ENCODE measurements at regions not wholly inside any gene's neighbourhood (a gene's known extent, or its start where the extent isn't known, plus 50 kb on each side); places are given as distances from the start of the nearest gene placed in this dataset.

DNA sequence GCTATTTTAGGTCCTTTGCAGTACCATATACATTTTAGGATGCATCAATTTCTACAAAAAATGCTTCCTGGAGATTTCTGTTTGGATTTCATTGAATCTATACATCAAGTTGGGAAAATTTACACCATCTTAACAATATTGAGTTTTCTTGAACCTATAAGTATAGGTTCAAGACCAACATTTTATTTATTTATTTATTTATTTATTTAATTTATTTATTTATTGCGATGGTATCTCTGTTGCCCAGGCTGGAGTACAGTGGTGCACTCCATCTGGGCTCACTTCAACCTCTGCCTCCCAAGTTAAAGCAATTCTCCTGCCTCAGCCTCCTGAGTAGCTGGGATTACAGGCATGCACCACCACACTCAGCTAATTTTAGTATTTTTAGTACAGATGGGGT lies 125.0 kb upstream of the HS3ST2 start:
- no peak for TF ChIP-seq CTCF (IDR thresholded peaks at IDR 0.05)
- no peaks in the 10 kb centered on the region for H3K4me1 Mint-ChIP-seq (ENCODE audit: unreplicated experiment)
- no peak overlapping the region for H3K27ac Mint-ChIP-seq (ENCODE audit: unreplicated experiment)
- no peaks in the 10 kb centered on the region for H3K27me3 Mint-ChIP-seq (ENCODE audit: unreplicated experiment)
- no peak for DNase-seq (ENCODE audit: extremely low spot score, unreplicated experiment)
- peaks cover 10% of the 10 kb centered on the region for H3K9me3 Mint-ChIP-seq (ENCODE audit: unreplicated experiment)
- no peaks in the 10 kb centered on the region for H3K36me3 Mint-ChIP-seq (ENCODE audit: unreplicated experiment)
- H3K4me3 Mint-ChIP-seq (ENCODE audit: unreplicated experiment), result no peak overlapping the region

- no peaks in the 10 kb centered on the region for H3K4me1 Mint-ChIP-seq (ENCODE audit: unreplicated experiment)
- no peak overlapping the region for H3K4me3 Mint-ChIP-seq (ENCODE audit: unreplicated experiment)
- peaks cover 5% of the 10 kb centered on the region for H3K9me3 Mint-ChIP-seq (ENCODE audit: unreplicated experiment)
- H3K27ac Mint-ChIP-seq (ENCODE audit: unreplicated experiment), result no peak overlapping the region
- H3K27me3 Mint-ChIP-seq (ENCODE audit: unreplicated experiment), result no peaks in the 10 kb centered on the region
- H3K36me3 Mint-ChIP-seq (ENCODE audit: unreplicated experiment), result no peaks in the 10 kb centered on the region
- DNase-seq (ENCODE audit: extremely low spot score, unreplicated experiment), result no peak
- TF ChIP-seq CTCF (IDR thresholded peaks at IDR 0.05), result no peak
Measured at GRCh38 chr16:22691335-22691734, 122.6 kb upstream of the HS3ST2 start.

DNA sequence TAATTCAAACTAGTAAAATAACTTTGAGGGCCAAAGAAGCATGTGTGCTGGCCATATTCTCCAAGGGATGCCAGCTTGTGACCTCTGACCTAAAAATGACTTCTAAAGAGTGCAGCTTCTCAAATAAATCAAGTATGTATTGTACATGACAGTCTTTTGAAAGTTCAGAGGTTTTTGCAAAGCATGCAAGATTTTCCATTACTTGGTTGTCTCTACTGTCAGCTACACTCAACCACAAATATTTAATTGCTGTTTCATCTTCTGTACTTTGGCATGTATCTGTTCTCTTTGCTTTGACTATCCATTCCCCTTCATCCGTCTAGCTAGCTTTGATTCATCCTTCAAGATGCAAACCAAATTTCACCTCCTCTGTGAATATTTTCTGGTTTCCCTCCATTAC lies 121.9 kb upstream of the HS3ST2 start:
- Mint-ChIP-seq H3K36me3 (ENCODE audit: unreplicated experiment) (no peaks in the 10 kb centered on the region), H3K4me3 (ENCODE audit: unreplicated experiment) (no peak overlapping the region), H3K27ac (ENCODE audit: unreplicated experiment) (no peak overlapping the region), H3K27me3 (ENCODE audit: unreplicated experiment) (no peaks in the 10 kb centered on the region), H3K9me3 (ENCODE audit: unreplicated experiment) (peaks cover 2% of the 10 kb centered on the region), H3K4me1 (ENCODE audit: unreplicated experiment) (no peaks in the 10 kb centered on the region)
- TF ChIP-seq CTCF (IDR thresholded peaks at IDR 0.05), result no peak
- no peak for DNase-seq (ENCODE audit: extremely low spot score, unreplicated experiment)

DNA sequence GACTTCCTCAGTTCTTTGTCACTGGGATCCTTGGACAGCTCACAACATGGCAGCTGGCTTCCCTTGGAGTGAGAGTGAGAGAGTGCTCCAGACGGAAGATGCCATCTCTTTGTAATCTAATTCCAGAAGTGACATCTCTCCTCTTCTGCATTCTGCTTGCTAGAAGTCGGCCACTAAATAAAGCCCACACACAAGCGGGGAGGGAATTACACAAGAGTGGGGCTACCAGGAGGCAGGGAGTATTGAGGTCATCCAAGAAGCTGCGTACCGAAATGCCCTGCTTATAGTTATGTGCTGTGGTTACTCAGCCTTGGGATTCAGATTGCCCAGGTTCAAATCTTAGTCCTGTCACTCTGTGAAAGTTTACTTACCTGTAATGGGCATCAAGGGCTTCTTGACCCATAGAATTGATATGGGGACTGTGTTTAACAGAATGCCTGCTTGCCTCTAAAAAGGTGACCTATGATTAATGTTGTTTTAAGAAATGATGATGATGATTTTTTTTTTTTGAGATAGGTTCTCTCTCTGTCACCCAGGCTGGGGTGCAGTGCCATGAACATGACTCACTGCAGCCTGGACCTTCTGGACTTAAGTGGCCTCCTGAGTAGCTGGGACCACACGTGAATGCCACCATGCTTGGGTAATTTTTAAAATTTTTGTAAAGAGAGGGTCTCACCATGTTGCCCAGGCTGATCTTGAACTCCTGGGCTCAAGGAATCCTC lies 120.9 kb upstream of the HS3ST2 start:
- DNase-seq (ENCODE audit: extremely low spot score, unreplicated experiment), result no peak
- Mint-ChIP-seq H3K27me3 (ENCODE audit: unreplicated experiment) (no peaks in the 10 kb centered on the region), H3K27ac (ENCODE audit: unreplicated experiment) (no peak overlapping the region), H3K4me1 (ENCODE audit: unreplicated experiment) (no peaks in the 10 kb centered on the region), H3K4me3 (ENCODE audit: unreplicated experiment) (no peak overlapping the region), H3K36me3 (ENCODE audit: unreplicated experiment) (no peaks in the 10 kb centered on the region), H3K9me3 (ENCODE audit: unreplicated experiment) (no peaks in the 10 kb centered on the region)
- TF ChIP-seq CTCF (IDR thresholded peaks at IDR 0.05), result no peak

DNA sequence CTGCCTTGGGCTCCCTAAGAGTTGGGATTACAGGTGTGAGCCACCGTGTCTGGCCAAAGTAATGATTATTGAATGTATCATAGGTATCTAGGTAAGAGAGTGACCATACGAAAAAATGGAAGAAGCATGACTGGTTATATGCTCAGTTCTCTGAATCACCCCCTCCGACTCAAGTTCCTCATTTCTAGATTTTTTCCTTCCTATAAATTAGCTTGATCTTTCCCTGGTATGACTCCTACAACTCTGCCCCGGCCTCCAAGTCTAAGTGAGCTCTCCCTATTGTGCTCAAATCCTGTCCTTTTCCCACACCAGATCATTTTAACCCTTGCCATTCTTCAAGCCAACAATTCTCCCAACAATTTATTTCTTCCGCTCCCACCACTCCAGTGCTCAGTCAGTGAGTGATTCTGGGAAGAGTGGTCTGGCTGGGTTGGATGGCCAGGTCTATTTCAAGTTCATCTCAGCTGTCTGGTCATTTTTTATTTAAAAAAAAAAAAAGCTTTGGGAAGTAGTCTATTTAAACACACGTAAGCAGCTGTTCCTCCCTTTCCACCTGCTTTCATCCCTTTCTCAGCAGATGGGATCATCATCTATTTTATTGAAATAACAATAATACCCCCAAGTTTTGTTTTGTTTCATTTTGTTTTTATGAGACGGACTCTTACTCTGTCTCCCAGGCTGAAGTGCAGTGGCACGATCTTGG lies 120.2 kb upstream of the HS3ST2 start:
- Mint-ChIP-seq H3K4me3 (ENCODE audit: unreplicated experiment) (no peak overlapping the region), H3K4me1 (ENCODE audit: unreplicated experiment) (no peaks in the 10 kb centered on the region), H3K27ac (ENCODE audit: unreplicated experiment) (no peak overlapping the region), H3K9me3 (ENCODE audit: unreplicated experiment) (no peaks in the 10 kb centered on the region), H3K36me3 (ENCODE audit: unreplicated experiment) (no peaks in the 10 kb centered on the region), H3K27me3 (ENCODE audit: unreplicated experiment) (no peaks in the 10 kb centered on the region)
- no peak for TF ChIP-seq CTCF (IDR thresholded peaks at IDR 0.05)
- no peak for DNase-seq (ENCODE audit: extremely low spot score, unreplicated experiment)

All from osteocyte (in vitro differentiated cells).